NOMO-1 (cell line): ENCODE measurements at regions not wholly inside any gene's neighbourhood (a gene's known extent, or its start where the extent isn't known, plus 50 kb on each side); places are given as distances from the start of the nearest gene placed in this dataset.

ENCODE experiments used
- DNase-seq, 2 experiments: peaks; one replicate each; lab custom pipeline; 2025; ENCODE audit not compliant: unreplicated experiment in 2 of 2; lab: John Stamatoyannopoulos, UW

- DNase-seq, result no peak
Observed at GRCh38 chr2:45301307-45302277, 292.3 kb upstream of the SIX2 start.

GRCh38 chr2:45300026-45300750 lies 290.9 kb upstream of the SIX2 start:
- no peak for DNase-seq

- no peak for DNase-seq
Observed at GRCh38 chr2:45299361-45299760, 290.1 kb upstream of the SIX2 start.

- DNase-seq, result no peak
Observed at GRCh38 chr2:45293182-45293581, 283.9 kb upstream of the SIX2 start.

- DNase-seq, result no peak
Observed at GRCh38 chr2:45291296-45291701, 282.0 kb upstream of the SIX2 start.

GRCh38 chr2:45289997-45290709 lies 280.9 kb upstream of the SIX2 start:
- no peak for DNase-seq

- no peak for DNase-seq
Observed at GRCh38 chr2:45288532-45289417, 279.5 kb upstream of the SIX2 start.

- DNase-seq, result no peak
Observed at GRCh38 chr2:45287045-45287444, 277.8 kb upstream of the SIX2 start.

- DNase-seq, result no peak
Observed at GRCh38 chr2:45285771-45286390, 276.6 kb upstream of the SIX2 start.

GRCh38 chr2:45285311-45285710 lies 276.1 kb upstream of the SIX2 start:
- no peak for DNase-seq

- DNase-seq, result no peak
Observed at GRCh38 chr2:45284621-45284995, 275.4 kb upstream of the SIX2 start.

- no peak for DNase-seq
Observed at GRCh38 chr2:45283764-45284620, 274.7 kb upstream of the SIX2 start.

- no peak for DNase-seq
Observed at GRCh38 chr2:45282646-45283045, 273.4 kb upstream of the SIX2 start.

- DNase-seq, result no peak
Observed at GRCh38 chr2:45281311-45281710, 272.1 kb upstream of the SIX2 start.

GRCh38 chr2:45280794-45281193 lies 271.5 kb upstream of the SIX2 start:
- DNase-seq, result no peak

- no peak for DNase-seq
Observed at GRCh38 chr2:45279356-45279755, 270.1 kb upstream of the SIX2 start.

- DNase-seq, result no peak
Observed at GRCh38 chr2:45278365-45279078, 269.3 kb upstream of the SIX2 start.

- no peak for DNase-seq
Observed at GRCh38 chr2:45276914-45277313, 267.7 kb upstream of the SIX2 start.
